HG03442 (cell line): ENCODE measurements at regions not wholly inside any gene's neighbourhood (a gene's known extent, or its start where the extent isn't known, plus 50 kb on each side); places are given as distances from the start of the nearest gene placed in this dataset.

Experiments
- ATAC-seq: cut with Tn5 transposase; IDR thresholded peaks from one replicate; pipeline ENCODE4 v1.9.1; 2021; ENCODE audit warnings: mild to moderate bottlenecking, moderate library complexity; ENCODE audit not compliant: unreplicated experiment

GRCh38 chr20:24277196-24277595 lies 192.2 kb upstream of the SYNDIG1 start:
- ATAC-seq = no peak

- no peak for ATAC-seq
These were observed 193.3 kb upstream of the SYNDIG1 start for GRCh38 chr20:24275946-24276705.

- no peak for ATAC-seq
These were observed 196.2 kb upstream of the SYNDIG1 start for GRCh38 chr20:24273251-24273650.

GRCh38 chr20:24261351-24261750 lies 208.1 kb upstream of the SYNDIG1 start:
- ATAC-seq = no peak

GRCh38 chr20:24257171-24257570 lies 212.3 kb upstream of the SYNDIG1 start:
- no peak for ATAC-seq

- no peak for ATAC-seq
These were observed 213.1 kb upstream of the SYNDIG1 start for GRCh38 chr20:24256307-24256706.

- no peak for ATAC-seq
These were observed 214.9 kb upstream of the SYNDIG1 start for GRCh38 chr20:24254480-24254879.

- ATAC-seq = no peak
These were observed 216.1 kb upstream of the SYNDIG1 start for GRCh38 chr20:24253321-24253720.

- no peak for ATAC-seq
These were observed 224.3 kb upstream of the SYNDIG1 start for GRCh38 chr20:24245094-24245493.

GRCh38 chr20:24242763-24243162 lies 226.7 kb upstream of the SYNDIG1 start:
- no peak for ATAC-seq

- ATAC-seq = no peak
These were observed 228.0 kb upstream of the SYNDIG1 start for GRCh38 chr20:24241466-24241865.

GRCh38 chr20:24236963-24237362 lies 232.5 kb upstream of the SYNDIG1 start:
- no peak for ATAC-seq

GRCh38 chr20:24236201-24236600 lies 233.2 kb upstream of the SYNDIG1 start:
- ATAC-seq = no peak

GRCh38 chr20:24235296-24236175 lies 233.9 kb upstream of the SYNDIG1 start:
- no peak for ATAC-seq

- ATAC-seq = no peak
These were observed 239.0 kb upstream of the GGTLC1 start for GRCh38 chr20:24227600-24227999.

GRCh38 chr20:24212494-24212893 lies 223.9 kb upstream of the GGTLC1 start:
- no peak for ATAC-seq

- no peak for ATAC-seq
These were observed 223.4 kb upstream of the GGTLC1 start for GRCh38 chr20:24211972-24212371.

GRCh38 chr20:24210356-24210755 lies 221.8 kb upstream of the GGTLC1 start:
- ATAC-seq = no peak

GRCh38 chr20:24208652-24209051 lies 220.1 kb upstream of the GGTLC1 start:
- ATAC-seq = no peak

GRCh38 chr20:24207803-24208300 lies 219.3 kb upstream of the GGTLC1 start:
- no peak for ATAC-seq

GRCh38 chr20:24206995-24207394 lies 218.4 kb upstream of the GGTLC1 start:
- no peak for ATAC-seq
